ENCODE measurements at regions not wholly inside any gene's neighbourhood (a gene's known extent, or its start where the extent isn't known, plus 50 kb on each side); places are given as distances from the start of the nearest gene placed in this dataset.

- no peaks in the 10 kb centered on the region for H3K27me3 ChIP-seq (ENCODE audit: insufficient read depth, low read length)
- H3K9ac ChIP-seq (ENCODE audit: low read length) = no peak overlapping the region
- H3K79me2 ChIP-seq (ENCODE audit: insufficient read depth, low read length) = no peaks in the 10 kb centered on the region
- no peak overlapping the region for H3K4me3 ChIP-seq (ENCODE audit: low read depth, low read length, poor library complexity, severe bottlenecking)
- H3K27ac ChIP-seq (ENCODE audit: low read depth, low read length, poor library complexity, severe bottlenecking) = no peak overlapping the region
- H3K4me1 ChIP-seq (ENCODE audit: insufficient read depth, low read length, severe bottlenecking) = no peaks in the 10 kb centered on the region
- no peaks in the 10 kb centered on the region for H3K9me3 ChIP-seq (ENCODE audit: low read length)
- no peak overlapping the region for H2AFZ ChIP-seq (ENCODE audit: low read length)
- H3K9me2 ChIP-seq (ENCODE audit: low read depth, low read length) = no peaks in the 10 kb centered on the region
- no peaks in the 10 kb centered on the region for H3K36me3 ChIP-seq (ENCODE audit: insufficient read depth, low read length)
- H3K4me2 ChIP-seq (ENCODE audit: low read length) = no peak overlapping the region
- H4K20me1 ChIP-seq (ENCODE audit: insufficient read depth, low read length) = no peaks in the 10 kb centered on the region
- no peaks in the 10 kb centered on the region for H3F3A ChIP-seq (ENCODE audit: insufficient read depth, low read length)
- TF ChIP-seq CTCF (IDR thresholded peaks at IDR 0.05; ENCODE audit: low read length) = no peak
- TF ChIP-seq EZH2 (IDR thresholded peaks at IDR 0.05; ENCODE audit: borderline replicate concordance, low read length) = no peak
Observed at GRCh38 chr5:92777421-92777820, 803.6 kb downstream of the NR2F1-AS1 start.

- Histone ChIP-seq H2AFZ (ENCODE audit: low read length) (no peak overlapping the region), H3K9me2 (ENCODE audit: low read depth, low read length) (no peaks in the 10 kb centered on the region), H3K36me3 (ENCODE audit: insufficient read depth, low read length) (no peaks in the 10 kb centered on the region), H3K79me2 (ENCODE audit: insufficient read depth, low read length) (no peaks in the 10 kb centered on the region), H3K27me3 (ENCODE audit: insufficient read depth, low read length) (no peaks in the 10 kb centered on the region), H3K27ac (ENCODE audit: low read depth, low read length, poor library complexity, severe bottlenecking) (no peak overlapping the region), H3K9ac (ENCODE audit: low read length) (no peak overlapping the region), H3K4me2 (ENCODE audit: low read length) (no peak overlapping the region), H3K4me3 (ENCODE audit: low read depth, low read length, poor library complexity, severe bottlenecking) (no peak overlapping the region), H4K20me1 (ENCODE audit: insufficient read depth, low read length) (no peaks in the 10 kb centered on the region), H3K4me1 (ENCODE audit: insufficient read depth, low read length, severe bottlenecking) (no peaks in the 10 kb centered on the region), H3K9me3 (ENCODE audit: low read length) (no peaks in the 10 kb centered on the region), H3F3A (ENCODE audit: insufficient read depth, low read length) (no peaks in the 10 kb centered on the region)
- TF ChIP-seq EZH2 (IDR thresholded peaks at IDR 0.05; ENCODE audit: borderline replicate concordance, low read length) = no peak
- no peak for TF ChIP-seq CTCF (IDR thresholded peaks at IDR 0.05; ENCODE audit: low read length)
Observed at GRCh38 chr5:92775711-92776615, 805.1 kb downstream of the NR2F1-AS1 start.

DNA sequence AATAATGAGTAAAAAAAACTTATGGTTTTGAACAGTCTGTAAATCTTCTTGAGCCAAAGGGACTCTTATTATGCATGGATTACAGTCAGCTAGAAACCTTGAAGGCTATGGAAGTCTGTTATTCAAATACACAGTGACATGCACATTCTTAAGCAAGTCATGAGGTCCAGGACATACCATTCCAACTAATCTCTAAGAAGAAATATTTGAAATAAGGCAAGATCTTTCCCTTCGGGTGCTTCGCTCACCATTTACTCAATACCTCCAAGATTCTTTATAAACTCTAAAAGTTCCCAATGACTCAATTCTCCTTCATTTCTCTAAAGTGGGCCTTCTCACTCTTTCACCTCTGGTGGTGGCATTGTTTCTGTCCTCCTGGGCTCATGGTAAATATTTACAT lies 811.0 kb downstream of the NR2F1-AS1 start:
- no peak overlapping the region for H3K4me3 ChIP-seq (ENCODE audit: low read depth, low read length, poor library complexity, severe bottlenecking)
- H3K9ac ChIP-seq (ENCODE audit: low read length) = no peak overlapping the region
- no peak overlapping the region for H2AFZ ChIP-seq (ENCODE audit: low read length)
- H3K79me2 ChIP-seq (ENCODE audit: insufficient read depth, low read length) = no peaks in the 10 kb centered on the region
- H4K20me1 ChIP-seq (ENCODE audit: insufficient read depth, low read length) = no peaks in the 10 kb centered on the region
- H3K36me3 ChIP-seq (ENCODE audit: insufficient read depth, low read length) = no peaks in the 10 kb centered on the region
- no peaks in the 10 kb centered on the region for H3F3A ChIP-seq (ENCODE audit: insufficient read depth, low read length)
- no peaks in the 10 kb centered on the region for H3K9me3 ChIP-seq (ENCODE audit: low read length)
- no peaks in the 10 kb centered on the region for H3K9me2 ChIP-seq (ENCODE audit: low read depth, low read length)
- no peak overlapping the region for H3K27ac ChIP-seq (ENCODE audit: low read depth, low read length, poor library complexity, severe bottlenecking)
- H3K27me3 ChIP-seq (ENCODE audit: insufficient read depth, low read length) = no peaks in the 10 kb centered on the region
- H3K4me1 ChIP-seq (ENCODE audit: insufficient read depth, low read length, severe bottlenecking) = no peaks in the 10 kb centered on the region
- no peak overlapping the region for H3K4me2 ChIP-seq (ENCODE audit: low read length)
- TF ChIP-seq CTCF (IDR thresholded peaks at IDR 0.05; ENCODE audit: low read length) = no peak
- TF ChIP-seq EZH2 (IDR thresholded peaks at IDR 0.05; ENCODE audit: borderline replicate concordance, low read length) = no peak

Measured in OCI-LY1 (cell line).